Osteocyte (in vitro differentiated cells): ENCODE measurements at regions not wholly inside any gene's neighbourhood (a gene's known extent, or its start where the extent isn't known, plus 50 kb on each side); places are given as distances from the start of the nearest gene placed in this dataset.

Experiments
- DNase-seq: peaks from one replicate; pipeline ENCODE4 v3.0.0; 2021; ENCODE audit warnings: mixed read lengths; ENCODE audit not compliant: unreplicated experiment; ENCODE audit errors: extremely low spot score
- H3K27ac Mint-ChIP-seq: one replicate; pipeline ENCODE4 v1.8.0; 2021; ENCODE audit warnings: mild to moderate bottlenecking, mixed read lengths; ENCODE audit not compliant: unreplicated experiment
- H3K27me3 Mint-ChIP-seq: one replicate; pipeline ENCODE4 v1.8.0; 2021; ENCODE audit warnings: mixed read lengths; ENCODE audit not compliant: unreplicated experiment
- H3K36me3 Mint-ChIP-seq: one replicate; pipeline ENCODE4 v1.8.0; 2021; ENCODE audit warnings: mixed read lengths; ENCODE audit not compliant: unreplicated experiment
- H3K4me1 Mint-ChIP-seq: one replicate; pipeline ENCODE4 v1.8.0; 2021; ENCODE audit warnings: mixed read lengths; ENCODE audit not compliant: unreplicated experiment
- H3K4me3 Mint-ChIP-seq: one replicate; pipeline ENCODE4 v1.8.0; 2021; ENCODE audit warnings: mild to moderate bottlenecking, moderate library complexity, mixed read lengths; ENCODE audit not compliant: unreplicated experiment
- H3K9me3 Mint-ChIP-seq: one replicate; pipeline ENCODE4 v1.8.0; 2021; ENCODE audit warnings: mixed read lengths; ENCODE audit not compliant: unreplicated experiment
- CTCF ChIP-seq: fragments of 200-600 bp; sonication (generic); IDR thresholded peaks from 2 replicates; pipeline ENCODE4 v1.5.0; 2021; ENCODE audit warnings: antibody characterized with exemption, mild to moderate bottlenecking, moderate library complexity

DNA sequence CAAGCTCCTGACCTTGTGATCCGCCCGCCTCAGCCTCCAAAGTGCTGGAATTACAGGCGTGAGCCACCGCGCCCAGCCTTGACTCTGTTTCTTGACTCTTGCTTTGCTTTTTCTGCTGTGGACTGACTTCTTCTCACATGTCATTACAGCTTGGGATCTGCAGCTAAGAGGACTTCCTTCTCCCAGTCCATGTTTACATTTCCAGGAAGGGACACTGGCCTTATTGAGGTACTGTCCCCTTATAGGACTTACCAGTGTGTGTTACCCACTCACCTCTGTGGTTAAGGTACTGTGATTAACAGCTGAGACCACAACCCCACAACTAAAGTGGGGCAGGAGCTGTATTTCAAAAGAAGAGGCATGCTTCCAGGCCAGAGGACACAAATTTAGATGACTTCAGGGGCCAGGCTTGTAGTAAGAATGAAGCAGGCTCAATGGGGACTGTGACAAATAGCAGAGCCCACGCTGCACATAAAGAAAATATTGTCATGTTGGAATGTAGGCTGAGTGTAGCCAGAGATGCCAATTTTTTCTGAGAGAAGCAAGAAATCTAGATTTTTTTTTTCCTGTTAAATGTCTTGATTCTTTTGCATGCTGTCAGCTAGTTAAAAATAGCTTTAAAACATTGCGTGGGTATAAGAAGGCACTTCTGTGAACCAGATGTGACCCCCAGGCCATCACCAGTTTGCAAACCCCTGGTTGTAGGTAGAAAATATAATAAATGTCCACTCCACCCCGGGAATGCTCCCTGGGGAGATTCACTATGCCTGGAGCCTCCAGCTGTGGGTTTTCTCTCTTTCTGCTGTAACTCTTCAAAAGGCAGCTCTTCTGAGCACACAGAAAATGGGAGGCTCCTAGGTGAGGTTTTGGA is 75.0 kb downstream of the PTPDC1 start:
- no peak for TF ChIP-seq CTCF
- H3K4me1 Mint-ChIP-seq = peaks cover 43% of the 10 kb centered on the region
- no peaks in the 10 kb centered on the region for H3K27me3 Mint-ChIP-seq
- no peak for DNase-seq
- H3K36me3 Mint-ChIP-seq = peaks cover 5% of the 10 kb centered on the region
- no peaks in the 10 kb centered on the region for H3K9me3 Mint-ChIP-seq
- peak overlapping the region; percentile 95 for H3K27ac Mint-ChIP-seq
- H3K4me3 Mint-ChIP-seq = no peak overlapping the region

GRCh38 chr9:94160594-94161501 is 76.6 kb downstream of the PTPDC1 start:
- DNase-seq = no peak
- Mint-ChIP-seq H3K9me3 (no peaks in the 10 kb centered on the region), H3K27me3 (no peaks in the 10 kb centered on the region), H3K36me3 (no peaks in the 10 kb centered on the region), H3K4me1 (peaks cover 55% of the 10 kb centered on the region), H3K4me3 (no peak overlapping the region), H3K27ac (peak overlapping the region; percentile 11)
- peak; percentile 9 for TF ChIP-seq CTCF

- Mint-ChIP-seq H3K27ac (no peak overlapping the region), H3K9me3 (no peaks in the 10 kb centered on the region), H3K4me1 (peaks cover 51% of the 10 kb centered on the region), H3K4me3 (no peak overlapping the region), H3K36me3 (no peaks in the 10 kb centered on the region), H3K27me3 (no peaks in the 10 kb centered on the region)
- no peak for DNase-seq
- no peak for TF ChIP-seq CTCF
Observed at GRCh38 chr9:94161673-94162072, 77.4 kb downstream of the PTPDC1 start.

- no peak for TF ChIP-seq CTCF
- peaks cover 43% of the 10 kb centered on the region for H3K4me1 Mint-ChIP-seq
Observed at GRCh38 chr9:94164806-94165549, 80.7 kb downstream of the PTPDC1 start.

More at GRCh38 chr9:94164806-94165549, 80.7 kb downstream of the PTPDC1 start:
- Mint-ChIP-seq H3K27ac (peak overlapping the region; percentile 72), H3K27me3 (no peaks in the 10 kb centered on the region), H3K9me3 (no peaks in the 10 kb centered on the region), H3K4me3 (peak overlapping the region; percentile 66), H3K36me3 (no peaks in the 10 kb centered on the region)
- no peak for DNase-seq
